SK-N-SH (cell line): ENCODE measurements at regions not wholly inside any gene's neighbourhood (a gene's known extent, or its start where the extent isn't known, plus 50 kb on each side); places are given as distances from the start of the nearest gene placed in this dataset.

Experiments used
- CTCF ChIA-PET: fragments of 300-600, 350-600 bp; formaldehyde crosslinking; extraction: SDS; loops from one replicate; lab custom pipeline; 2021; lab: Yijun Ruan, JAX
- POLR2A ChIA-PET: fragments of 350-600 bp; sonication (Branson Sonifier 250); formaldehyde crosslinking; extraction: SDS; loops from one replicate; lab custom pipeline; 2020; ENCODE audit warnings: antibody characterized with exemption, inconsistent platforms; lab: Yijun Ruan, JAX
- DNase-seq: peaks from one replicate; pipeline ENCODE4 v3.0.0; 2012
- H2AFZ ChIP-seq: fragments of 200-600 bp; sonication (generic); 2 replicates; pipeline ENCODE4 v1.8.1; 2016; ENCODE audit warnings: antibody characterized with exemption, mild to moderate bottlenecking, low read depth
- H3F3A ChIP-seq: fragments of 200-600 bp; sonication (generic); replicated peaks from 2 replicates; pipeline ENCODE3; 2016; ENCODE audit warnings: antibody characterized with exemption, mild to moderate bottlenecking; ENCODE audit not compliant: insufficient read depth
- H3K27ac ChIP-seq, 2 experiments: fragments of 200-500 bp in 1 of 2; fragments of 200-600 bp in 1 of 2; sonication (Bioruptor generic) in 1 of 2; sonication (generic), shearing (Covaris generic) in 1 of 2; 2 replicates each; pipeline versions ENCODE4 v1.5.1 to v1.6.1; 2014 to 2016; ENCODE audit warnings: low read depth in 2 of 2, inconsistent platforms in 1 of 2, low read length in 1 of 2, mild to moderate bottlenecking in 1 of 2, mixed read lengths in 1 of 2
- H3K27me3 ChIP-seq: fragments of 200-600 bp; sonication (generic), shearing (Covaris generic); 2 replicates; pipeline ENCODE4 v1.6.1; 2016; ENCODE audit warnings: mixed run types; ENCODE audit not compliant: insufficient read depth
- H3K36me3 ChIP-seq, 2 experiments: fragments of 200-500 bp in 1 of 2; fragments of 200-600 bp in 1 of 2; sonication (Bioruptor generic) in 1 of 2; sonication (generic) in 1 of 2; replicated peaks in 1 of 2; 2 replicates each; pipeline versions ENCODE3 to v1.5.1; 2014 to 2016; ENCODE audit warnings: low read length in 1 of 2, mild to moderate bottlenecking in 1 of 2; ENCODE audit not compliant: insufficient read depth in 2 of 2, control insufficient read depth in 1 of 2
- H3K4me1 ChIP-seq, 2 experiments: fragments of 200-500 bp in 1 of 2; fragments of 200-600 bp in 1 of 2; sonication (Bioruptor generic) in 1 of 2; sonication (generic), shearing (Covaris generic) in 1 of 2; 2 replicates each; pipeline versions ENCODE4 v1.5.1 to v1.6.1; 2014 to 2016; ENCODE audit warnings: low read depth in 1 of 2, low read length in 1 of 2, mixed run types in 1 of 2; ENCODE audit not compliant: insufficient read depth in 2 of 2, control insufficient read depth in 1 of 2
- H3K4me2 ChIP-seq: fragments of 200-600 bp; sonication (generic), shearing (Covaris generic); 2 replicates; pipeline ENCODE4 v1.6.1; 2017; ENCODE audit warnings: mixed run types
- H3K4me3 ChIP-seq, 2 experiments: fragments of 200-500 bp in 1 of 2; fragments of 200-600 bp in 1 of 2; sonication (Bioruptor generic) in 1 of 2; sonication (generic), shearing (Covaris generic) in 1 of 2; 2 replicates each; pipeline versions ENCODE4 v1.5.1 to v1.8.1; 2014 to 2016; ENCODE audit warnings: low read depth in 2 of 2, inconsistent platforms in 1 of 2, low read length in 1 of 2, mild to moderate bottlenecking in 1 of 2, mixed read lengths in 1 of 2, moderate library complexity in 1 of 2
- H3K79me2 ChIP-seq: fragments of 200-600 bp; sonication (generic); 2 replicates; pipeline ENCODE4 v1.8.1; 2017; ENCODE audit warnings: mild to moderate bottlenecking; ENCODE audit not compliant: insufficient read depth
- H3K9ac ChIP-seq: fragments of 200-600 bp; sonication (generic); 2 replicates; pipeline ENCODE4 v1.6.1; 2017; ENCODE audit warnings: mixed run types
- H3K9me2 ChIP-seq: fragments of 200-600 bp; sonication (generic); 2 replicates; pipeline ENCODE4 v1.6.1; 2017; ENCODE audit warnings: mixed run types
- H3K9me3 ChIP-seq: fragments of 200-600 bp; sonication (generic); 2 replicates; pipeline ENCODE4 v1.6.1; 2017; ENCODE audit warnings: mixed run types, mild to moderate bottlenecking, moderate library complexity
- H4K20me1 ChIP-seq: fragments of 200-600 bp; sonication (generic); 2 replicates; pipeline ENCODE4 v1.6.1; 2017; ENCODE audit warnings: mild to moderate bottlenecking, mixed run types; ENCODE audit not compliant: insufficient read depth
- CHD2 ChIP-seq: fragments of 150-350 bp; IDR thresholded peaks from 2 replicates; pipeline ENCODE4 v1.6.1; 2018; ENCODE audit warnings: low read length; ENCODE audit not compliant: partially characterized antibody
- CTCF ChIP-seq: fragments of 200-600 bp; sonication (generic); IDR thresholded peaks from 2 replicates; pipeline ENCODE4 v1.6.1; 2017; ENCODE audit warnings: antibody characterized with exemption, mild to moderate bottlenecking, moderate library complexity
- ELF1 ChIP-seq: IDR thresholded peaks from 2 replicates; pipeline ENCODE4 v1.4.0; 2012
- EZH2phosphoT487 ChIP-seq: fragments of 200-600 bp; sonication (generic); IDR thresholded peaks from 2 replicates; pipeline ENCODE4 v1.6.1; 2017; ENCODE audit warnings: low read depth, mixed run types, mild to moderate bottlenecking, antibody characterized with exemption, moderate library complexity, borderline replicate concordance
- FOXJ3 ChIP-seq: sonication (generic); formaldehyde crosslinking; IDR thresholded peaks from 2 replicates; pipeline ENCODE4 v1.5.1; 2020; ENCODE audit warnings: mild to moderate bottlenecking, missing genetic modification reagents
- GABPA ChIP-seq: IDR thresholded peaks from 2 replicates; pipeline ENCODE4 v1.4.0; 2012; ENCODE audit warnings: low read depth, mild to moderate bottlenecking
- IRF3 ChIP-seq: fragments of 150-350 bp; IDR thresholded peaks from 2 replicates; pipeline ENCODE4 v1.6.1; 2016; ENCODE audit warnings: mild to moderate bottlenecking, low read depth, low read length
- JUND ChIP-seq: IDR thresholded peaks from 2 replicates; pipeline ENCODE4 v1.4.0; 2012
- MAX ChIP-seq: IDR thresholded peaks from 2 replicates; pipeline ENCODE4 v1.4.0; 2012; ENCODE audit warnings: low read depth
- MEF2A ChIP-seq: IDR thresholded peaks from 2 replicates; pipeline ENCODE4 v1.4.0; 2012; ENCODE audit warnings: low read depth, borderline replicate concordance
- MXI1 ChIP-seq: IDR thresholded peaks from 2 replicates; pipeline ENCODE4 v1.6.1; 2012; ENCODE audit warnings: mild to moderate bottlenecking, low read depth, low read length, improper control_type of control experiment
- REST ChIP-seq: IDR thresholded peaks from 2 replicates; pipeline ENCODE4 v1.6.1; 2012; ENCODE audit warnings: mild to moderate bottlenecking, low read depth, low read length, moderate library complexity
- RFX5 ChIP-seq: IDR thresholded peaks from 2 replicates; pipeline ENCODE4 v1.6.1; 2012; ENCODE audit warnings: mild to moderate bottlenecking, improper control_type of control experiment, low read length
- RXRA ChIP-seq: IDR thresholded peaks from 2 replicates; pipeline ENCODE4 v1.4.0; 2012; ENCODE audit warnings: low read depth, mild to moderate bottlenecking, borderline replicate concordance
- SIN3A ChIP-seq: IDR thresholded peaks from 2 replicates; pipeline ENCODE4 v1.6.1; 2012; ENCODE audit warnings: low read depth, mild to moderate bottlenecking, low read length, moderate library complexity, borderline replicate concordance
- SMC3 ChIP-seq: IDR thresholded peaks from 2 replicates; pipeline ENCODE4 v1.6.1; 2012; ENCODE audit warnings: low read depth, low read length, improper control_type of control experiment
- TAF1 ChIP-seq: IDR thresholded peaks from 2 replicates; pipeline ENCODE4 v1.6.1; 2012; ENCODE audit warnings: low read depth, mild to moderate bottlenecking, low read length, moderate library complexity, borderline replicate concordance
- TCF12 ChIP-seq: IDR thresholded peaks from 2 replicates; pipeline ENCODE4 v1.4.0; 2012
- USF1 ChIP-seq: IDR thresholded peaks from 2 replicates; pipeline ENCODE4 v1.4.0; 2012; ENCODE audit warnings: low read depth, borderline replicate concordance
- YY1 ChIP-seq: IDR thresholded peaks from 2 replicates; pipeline ENCODE4 v1.4.0; 2012; ENCODE audit warnings: low read depth, mild to moderate bottlenecking
- WGBS: methylation state at CpG from one replicate; pipeline ENCODE4 v1.1.6; 2017; ENCODE audit warnings: low lambda C conversion rate; 5-methylcytosine and 5-hydroxymethylcytosine counted together

GRCh38 chr12:28650906-28651305 is 460.6 kb downstream of the CCDC91 start:
- no peak overlapping the region for H3K4me2 ChIP-seq
- H3K27ac ChIP-seq = no peak overlapping the region
- H2AFZ ChIP-seq = no peak overlapping the region
- TF ChIP-seq USF1 (no peak), MAX (no peak), MEF2A (no peak), YY1 (no peak), REST (no peak), ELF1 (no peak), EZH2phosphoT487 (no peak), RFX5 (no peak), IRF3 (no peak), MXI1 (no peak), TCF12 (no peak), GABPA (no peak), CTCF (no peak), CHD2 (no peak), FOXJ3 (CRISPR knock-in tag) (no peak), SIN3A (no peak), TAF1 (no peak), SMC3 (no peak), JUND (no peak), RXRA (no peak)
- no peak overlapping the region for H3K4me3 ChIP-seq
- H3K79me2 ChIP-seq = no peaks in the 10 kb centered on the region
- no peaks in the 10 kb centered on the region for H3K4me1 ChIP-seq
- DNase-seq = no peak
- H3F3A ChIP-seq = no peaks in the 10 kb centered on the region
- ChIA-PET POLR2A (no interaction called here), CTCF (interaction anchor here (0.8 kb wide), 1 partner anchor 12 kb away, joined by 3 read pairs; no protein-coding TSS in a partner anchor)
- no peaks in the 10 kb centered on the region for H4K20me1 ChIP-seq
- H3K27me3 ChIP-seq = no peaks in the 10 kb centered on the region
- no peaks in the 10 kb centered on the region for H3K36me3 ChIP-seq
- H3K9ac ChIP-seq = no peak overlapping the region
- no peaks in the 10 kb centered on the region for H3K9me3 ChIP-seq
- H3K9me2 ChIP-seq = no peaks in the 10 kb centered on the region
- 91% methylated on average over 1 of the region's 1 CpG for WGBS
